ENCODE measurements at regions not wholly inside any gene's neighbourhood (a gene's known extent, or its start where the extent isn't known, plus 50 kb on each side); places are given as distances from the start of the nearest gene placed in this dataset.
"Not testable (repeated sequence)": the region's sequence is repeated elsewhere in the genome, so short reads cannot be mapped to it uniquely, and the experiment has no call there.

- Histone ChIP-seq H3K9me3 (no peaks in the 10 kb centered on the region), H3K4me3 (no peak overlapping the region), H3K36me3 (replicated peaks) (no peaks in the 10 kb centered on the region), H3K27me3 (ENCODE audit: low read depth) (no peaks in the 10 kb centered on the region), H3K4me1 (no peaks in the 10 kb centered on the region)
- in situ Hi-C loops (cut with MboI; ENCODE audit: low sequenced_read_pairs): no loop called here
- no peak for DNase-seq (ENCODE audit: low spot score in 2 of 2)
Measured at GRCh38 chr11:106520146-106520912, 442.9 kb downstream of the AASDHPPT start.

- in situ Hi-C loops (cut with MboI; ENCODE audit: low sequenced_read_pairs): no loop called here
- no peak overlapping the region for H3K4me3 ChIP-seq
- H3K27me3 ChIP-seq (ENCODE audit: low read depth): no peaks in the 10 kb centered on the region
- DNase-seq (ENCODE audit: low spot score in 2 of 2): no peak
- H3K36me3 ChIP-seq (replicated peaks): no peaks in the 10 kb centered on the region
- no peaks in the 10 kb centered on the region for H3K9me3 ChIP-seq
- H3K4me1 ChIP-seq: no peaks in the 10 kb centered on the region
Measured at GRCh38 chr11:106520920-106521319, 443.5 kb downstream of the AASDHPPT start.

- DNase-seq (ENCODE audit: low spot score in 2 of 2): no peak
- Histone ChIP-seq H3K4me3 (no peak overlapping the region), H3K27me3 (ENCODE audit: low read depth) (no peaks in the 10 kb centered on the region), H3K4me1 (no peaks in the 10 kb centered on the region), H3K36me3 (replicated peaks) (no peaks in the 10 kb centered on the region), H3K9me3 (no peaks in the 10 kb centered on the region)
- in situ Hi-C loops (cut with MboI; ENCODE audit: low sequenced_read_pairs): no loop called here
Measured at GRCh38 chr11:106523171-106523570, 445.7 kb downstream of the AASDHPPT start.

GRCh38 chr11:106523921-106524320 lies 446.5 kb downstream of the AASDHPPT start:
- Histone ChIP-seq H3K4me3 (no peak overlapping the region), H3K4me1 (no peaks in the 10 kb centered on the region), H3K36me3 (replicated peaks) (no peaks in the 10 kb centered on the region), H3K27me3 (ENCODE audit: low read depth) (no peaks in the 10 kb centered on the region), H3K9me3 (no peaks in the 10 kb centered on the region)
- in situ Hi-C loops (cut with MboI; ENCODE audit: low sequenced_read_pairs): no loop called here
- no peak for DNase-seq (ENCODE audit: low spot score in 2 of 2)

- Histone ChIP-seq H3K27me3 (ENCODE audit: low read depth) (no peaks in the 10 kb centered on the region), H3K9me3 (no peaks in the 10 kb centered on the region), H3K4me3 (no peak overlapping the region), H3K36me3 (replicated peaks) (no peaks in the 10 kb centered on the region), H3K4me1 (no peaks in the 10 kb centered on the region)
- DNase-seq (ENCODE audit: low spot score in 2 of 2): no peak
- in situ Hi-C loops (cut with MboI; ENCODE audit: low sequenced_read_pairs): no loop called here
Measured at GRCh38 chr11:106524436-106524835, 447.0 kb downstream of the AASDHPPT start.

GRCh38 chr11:106531648-106532047 lies 454.2 kb downstream of the AASDHPPT start:
- H3K9me3 ChIP-seq; DNase-seq (ENCODE audit: low spot score in 2 of 2); in situ Hi-C loops (cut with MboI; ENCODE audit: low sequenced_read_pairs); H3K27me3 ChIP-seq (ENCODE audit: low read depth); H3K4me3 ChIP-seq; H3K36me3 ChIP-seq (replicated peaks); H3K4me1 ChIP-seq: not testable (repeated sequence)

- Histone ChIP-seq H3K4me3 (no peak overlapping the region), H3K36me3 (replicated peaks) (no peaks in the 10 kb centered on the region)
Measured at GRCh38 chr11:106533046-106533445, 455.6 kb downstream of the AASDHPPT start.

GRCh38 chr11:106540001-106540400 lies 462.5 kb downstream of the AASDHPPT start:
- no peaks in the 10 kb centered on the region for H3K36me3 ChIP-seq (replicated peaks)
- no peak overlapping the region for H3K4me3 ChIP-seq
- H3K9me3 ChIP-seq: no peaks in the 10 kb centered on the region
- H3K4me1 ChIP-seq: no peaks in the 10 kb centered on the region
- in situ Hi-C loops (cut with MboI; ENCODE audit: low sequenced_read_pairs): no loop called here
- DNase-seq (ENCODE audit: low spot score in 2 of 2): no peak
- H3K27me3 ChIP-seq (ENCODE audit: low read depth): no peaks in the 10 kb centered on the region

More at GRCh38 chr11:106533046-106533445, 455.6 kb downstream of the AASDHPPT start:
- Histone ChIP-seq H3K27me3 (ENCODE audit: low read depth) (no peaks in the 10 kb centered on the region), H3K4me1 (no peaks in the 10 kb centered on the region), H3K9me3 (no peaks in the 10 kb centered on the region)
- in situ Hi-C loops (cut with MboI; ENCODE audit: low sequenced_read_pairs): no loop called here
- DNase-seq (ENCODE audit: low spot score in 2 of 2): no peak

GRCh38 chr11:106548406-106548805 lies 469.9 kb downstream of the GUCY1A2 start:
- Histone ChIP-seq H3K9me3 (no peaks in the 10 kb centered on the region), H3K27me3 (ENCODE audit: low read depth) (no peaks in the 10 kb centered on the region), H3K4me1 (no peaks in the 10 kb centered on the region), H3K36me3 (replicated peaks) (no peaks in the 10 kb centered on the region), H3K4me3 (no peak overlapping the region)
- no peak for DNase-seq (ENCODE audit: low spot score in 2 of 2)
- in situ Hi-C loops (cut with MboI; ENCODE audit: low sequenced_read_pairs): no loop called here

GRCh38 chr11:106551744-106552673 lies 466.3 kb downstream of the GUCY1A2 start:
- no peaks in the 10 kb centered on the region for H3K4me1 ChIP-seq
- no peaks in the 10 kb centered on the region for H3K27me3 ChIP-seq (ENCODE audit: low read depth)
- H3K4me3 ChIP-seq: no peak overlapping the region
- no peak for DNase-seq (ENCODE audit: low spot score in 2 of 2)
- in situ Hi-C loops (cut with MboI; ENCODE audit: low sequenced_read_pairs): no loop called here
- no peaks in the 10 kb centered on the region for H3K36me3 ChIP-seq (replicated peaks)
- H3K9me3 ChIP-seq: no peaks in the 10 kb centered on the region

- Histone ChIP-seq H3K9me3 (no peaks in the 10 kb centered on the region), H3K4me3 (no peak overlapping the region), H3K27me3 (ENCODE audit: low read depth) (no peaks in the 10 kb centered on the region), H3K36me3 (replicated peaks) (no peaks in the 10 kb centered on the region), H3K4me1 (no peaks in the 10 kb centered on the region)
- DNase-seq (ENCODE audit: low spot score in 2 of 2): no peak
- in situ Hi-C loops (cut with MboI; ENCODE audit: low sequenced_read_pairs): no loop called here
Measured at GRCh38 chr11:106552694-106553203, 465.5 kb downstream of the GUCY1A2 start.

GRCh38 chr11:106553304-106553703 lies 465.0 kb downstream of the GUCY1A2 start:
- H3K4me1 ChIP-seq: no peaks in the 10 kb centered on the region
- in situ Hi-C loops (cut with MboI; ENCODE audit: low sequenced_read_pairs): no loop called here

GRCh38 chr11:106555566-106556250 lies 462.6 kb downstream of the GUCY1A2 start:
- H3K27me3 ChIP-seq (ENCODE audit: low read depth); H3K36me3 ChIP-seq (replicated peaks); H3K9me3 ChIP-seq; in situ Hi-C loops (cut with MboI; ENCODE audit: low sequenced_read_pairs); H3K4me1 ChIP-seq; H3K4me3 ChIP-seq; DNase-seq (ENCODE audit: low spot score in 2 of 2): not testable (repeated sequence)

More at GRCh38 chr11:106553304-106553703, 465.0 kb downstream of the GUCY1A2 start:
- no peak for DNase-seq (ENCODE audit: low spot score in 2 of 2)
- Histone ChIP-seq H3K9me3 (no peaks in the 10 kb centered on the region), H3K27me3 (ENCODE audit: low read depth) (no peaks in the 10 kb centered on the region), H3K36me3 (replicated peaks) (no peaks in the 10 kb centered on the region), H3K4me3 (no peak overlapping the region)

All from HAP-1 (cell line).